ENCODE measurements at regions not wholly inside any gene's neighbourhood (a gene's known extent, or its start where the extent isn't known, plus 50 kb on each side); places are given as distances from the start of the nearest gene placed in this dataset.

- TF ChIP-seq TOX (CRISPR knock-in tag; IDR thresholded peaks at IDR 0.05; ENCODE audit: borderline replicate concordance): no peak
- TF ChIP-seq ISL1 (CRISPR knock-in tag; IDR thresholded peaks at IDR 0.05): no peak
- no peak for TF ChIP-seq ZFP3 (CRISPR knock-in tag; IDR thresholded peaks at IDR 0.05)
- TF ChIP-seq ZFP30 (CRISPR knock-in tag; IDR thresholded peaks at IDR 0.05): no peak
- TF ChIP-seq ARNTL (CRISPR knock-in tag; IDR thresholded peaks at IDR 0.05; ENCODE audit: borderline replicate concordance, low read depth): no peak
- TF ChIP-seq PATZ1 (CRISPR knock-in tag; IDR thresholded peaks at IDR 0.05; ENCODE audit: borderline replicate concordance): no peak
- no peak for ATAC-seq
Observed at GRCh38 chr4:140305053-140305452, 68.4 kb upstream of the SCOC start.

DNA sequence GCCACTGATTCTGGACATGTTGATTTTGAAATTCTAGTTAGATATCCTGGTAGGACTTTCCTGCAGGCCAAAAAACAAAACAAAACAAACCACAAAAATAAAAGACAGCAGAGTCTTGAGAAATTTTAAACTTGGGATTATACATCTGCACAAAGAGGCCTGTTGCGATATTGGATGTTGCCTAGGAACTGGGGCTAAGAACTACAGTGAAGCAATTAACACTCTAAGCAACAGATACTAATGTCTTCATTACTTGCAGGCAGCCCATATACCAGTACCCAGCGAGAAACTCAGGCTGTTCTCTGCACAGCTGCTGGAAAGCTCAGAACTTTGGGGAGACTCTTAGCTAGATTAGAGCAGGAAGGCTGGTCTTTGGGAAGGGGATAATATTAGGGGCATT, 69.1 kb upstream of the SCOC start:
- TF ChIP-seq SNAI2 (CRISPR knock-in tag; IDR thresholded peaks at IDR 0.05): no peak
- TF ChIP-seq BACH2 (CRISPR knock-in tag; IDR thresholded peaks at IDR 0.05; ENCODE audit: borderline replicate concordance): no peak
- no peak for TF ChIP-seq TSHZ2 (CRISPR knock-in tag; IDR thresholded peaks at IDR 0.05)
- no peak for TF ChIP-seq ESRRG (CRISPR knock-in tag; IDR thresholded peaks at IDR 0.05)
- TF ChIP-seq CSDC2 (CRISPR knock-in tag; IDR thresholded peaks at IDR 0.05): no peak
- TF ChIP-seq ARNTL (CRISPR knock-in tag; IDR thresholded peaks at IDR 0.05; ENCODE audit: borderline replicate concordance, low read depth): no peak
- TF ChIP-seq ISL1 (CRISPR knock-in tag; IDR thresholded peaks at IDR 0.05): no peak
- no peak for TF ChIP-seq ZNF70 (CRISPR knock-in tag; IDR thresholded peaks at IDR 0.05)
- TF ChIP-seq OSR1 (CRISPR knock-in tag; IDR thresholded peaks at IDR 0.05): no peak
- no peak for TF ChIP-seq POU6F1 (CRISPR knock-in tag; IDR thresholded peaks at IDR 0.05; ENCODE audit: borderline replicate concordance, low read depth)
- ATAC-seq: no peak

- ATAC-seq: no peak
- TF ChIP-seq POU6F1 (CRISPR knock-in tag; IDR thresholded peaks at IDR 0.05; ENCODE audit: borderline replicate concordance, low read depth) (no peak), PPARA (CRISPR knock-in tag; IDR thresholded peaks at IDR 0.05; ENCODE audit: borderline replicate concordance) (no peak), CREB5 (CRISPR knock-in tag; IDR thresholded peaks at IDR 0.05; ENCODE audit: low read depth) (no peak), SNAI2 (CRISPR knock-in tag; IDR thresholded peaks at IDR 0.05) (no peak), TCF4 (CRISPR knock-in tag; IDR thresholded peaks at IDR 0.05; ENCODE audit: borderline replicate concordance) (no peak), ZFP3 (CRISPR knock-in tag; IDR thresholded peaks at IDR 0.05) (no peak), TSHZ2 (CRISPR knock-in tag; IDR thresholded peaks at IDR 0.05) (no peak), ISL1 (CRISPR knock-in tag; IDR thresholded peaks at IDR 0.05) (no peak), BACH2 (CRISPR knock-in tag; IDR thresholded peaks at IDR 0.05; ENCODE audit: borderline replicate concordance) (no peak)
Observed at GRCh38 chr4:140302151-140302859, 71.1 kb upstream of the SCOC start.
